Uterus (tissue), 2 donors: ENCODE measurements at regions not wholly inside any gene's neighbourhood (a gene's known extent, or its start where the extent isn't known, plus 50 kb on each side); places are given as distances from the start of the nearest gene placed in this dataset.

Source experiments
- CTCF ChIP-seq, 4 experiments: fragments of 200-600 bp in 2 of 4; fragments of 450-650 bp in 2 of 4; sonication (generic) in 2 of 4; IDR thresholded peaks; one replicate each; pipeline ENCODE4 v1.5.1; 2016 to 2019; ENCODE audit warnings: antibody characterized with exemption in 4 of 4, mild to moderate bottlenecking in 2 of 4, moderate library complexity in 1 of 4
- POLR2A ChIP-seq, 2 donors: fragments of 450-650 bp; IDR thresholded peaks; one replicate each; pipeline ENCODE4 v1.6.1; 2016; ENCODE audit warnings: antibody characterized with exemption in 2 of 2, mild to moderate bottlenecking in 1 of 2, moderate library complexity in 1 of 2

GRCh38 chr22:48511781-48512327 is 1315.8 kb downstream of the BRD1 start:
- TF ChIP-seq POLR2A (IDR thresholded peaks at IDR 0.05) (no peak), CTCF (IDR thresholded peaks at IDR 0.05) (no peak)
